ENCODE measurements at regions not wholly inside any gene's neighbourhood (a gene's known extent, or its start where the extent isn't known, plus 50 kb on each side); places are given as distances from the start of the nearest gene placed in this dataset.

GRCh38 chr3:109532257-109533216, 195.2 kb upstream of the DPPA4 start:
- no peak overlapping the region for H3K4me3 ChIP-seq (ENCODE audit: low read depth, low read length)
- peak; percentile 49 for DNase-seq (ENCODE audit: low read depth)
- TF ChIP-seq CTCF (IDR thresholded peaks at IDR 0.05; ENCODE audit: insufficient read depth, low read depth, low read length) = peak; percentile 38

- no peak for DNase-seq (ENCODE audit: low read depth)
- no peak overlapping the region for H3K4me3 ChIP-seq (ENCODE audit: low read depth, low read length)
These were observed 208.4 kb upstream of the DPPA4 start for GRCh38 chr3:109545746-109546145.

GRCh38 chr3:109548192-109548938, 211.0 kb upstream of the DPPA4 start:
- no peak overlapping the region for H3K4me3 ChIP-seq (ENCODE audit: low read depth, low read length)
- no peak for TF ChIP-seq CTCF (IDR thresholded peaks at IDR 0.05; ENCODE audit: insufficient read depth, low read depth, low read length)
- no peak for DNase-seq (ENCODE audit: low read depth)

More at GRCh38 chr3:109545746-109546145, 208.4 kb upstream of the DPPA4 start:
- no peak for TF ChIP-seq CTCF (IDR thresholded peaks at IDR 0.05; ENCODE audit: insufficient read depth, low read depth, low read length)

GRCh38 chr3:109553591-109554371, 216.4 kb upstream of the DPPA4 start:
- H3K4me3 ChIP-seq (ENCODE audit: low read depth, low read length) = no peak overlapping the region
- TF ChIP-seq CTCF (IDR thresholded peaks at IDR 0.05; ENCODE audit: insufficient read depth, low read depth, low read length) = no peak
- no peak for DNase-seq (ENCODE audit: low read depth)

GRCh38 chr3:109559389-109559788, 222.0 kb upstream of the DPPA4 start:
- DNase-seq (ENCODE audit: low read depth) = no peak

More at GRCh38 chr3:109559389-109559788, 222.0 kb upstream of the DPPA4 start:
- TF ChIP-seq CTCF (IDR thresholded peaks at IDR 0.05; ENCODE audit: insufficient read depth, low read depth, low read length) = no peak
- no peak overlapping the region for H3K4me3 ChIP-seq (ENCODE audit: low read depth, low read length)
